Endothelial cell of umbilical vein (primary cell): ENCODE measurements at regions not wholly inside any gene's neighbourhood (a gene's known extent, or its start where the extent isn't known, plus 50 kb on each side); places are given as distances from the start of the nearest gene placed in this dataset.

ENCODE experiments used
- BruUV-seq: library from RNA; stranded (reverse); fragments of 400-500 nt; replicated peaks from 2 replicates; lab custom pipeline; 2021; lab: Mats Ljungman, UMichigan
- CTCF ChIA-PET: fragments of 300-600, 350-600 bp; sonication (Branson Sonifier 250); formaldehyde crosslinking; loops from one replicate; lab custom pipeline; 2021; ENCODE audit warnings: antibody characterized with exemption, inconsistent platforms; lab: Charles Lee
- POLR2A ChIA-PET: fragments of 300-600, 350-600 bp; sonication (Branson Sonifier 250); formaldehyde crosslinking; loops from one replicate; lab custom pipeline; 2021; ENCODE audit warnings: antibody characterized with exemption, inconsistent platforms; lab: Charles Lee
- DNase-seq: peaks from one replicate; pipeline ENCODE4 v3.0.0-alpha.2; 2011; ENCODE audit warnings: low read depth, low spot score
- FAIRE-seq: peaks from 2 replicates; lab custom pipeline; 2011; peaks lifted over from hg19 to GRCh38; lab: Jason Lieb, UNC
- H2AFZ ChIP-seq: 2 replicates; pipeline ENCODE4 v1.6.0; 2012; ENCODE audit warnings: low read depth, low read length, control low read depth, inconsistent platforms
- H3K27ac ChIP-seq: 2 replicates; pipeline ENCODE4 v1.5.1; 2011; ENCODE audit warnings: low read depth, mild to moderate bottlenecking, control low read depth, low read length, moderate library complexity; ENCODE audit not compliant: insufficient read depth
- H3K27me3 ChIP-seq, 2 experiments: 2 replicates each; pipeline versions ENCODE4 v1.6.0 to v1.6.1; 2011; ENCODE audit warnings: low read length in 2 of 2, mixed read lengths in 1 of 2; ENCODE audit not compliant: control insufficient read depth in 2 of 2, insufficient read depth in 2 of 2
- H3K36me3 ChIP-seq, 2 experiments: 2 replicates in 1 of 2; 3 replicates in 1 of 2; pipeline ENCODE4 v1.5.1; 2011; ENCODE audit warnings: low read length in 2 of 2, mild to moderate bottlenecking in 1 of 2, moderate library complexity in 1 of 2; ENCODE audit not compliant: control insufficient read depth in 2 of 2, insufficient read depth in 2 of 2; ENCODE audit errors: extremely low read depth in 1 of 2
- H3K4me1 ChIP-seq: 3 replicates; pipeline ENCODE4 v1.5.1; 2011; ENCODE audit warnings: mild to moderate bottlenecking, low read length; ENCODE audit not compliant: control insufficient read depth, insufficient read depth; ENCODE audit errors: extremely low read depth
- H3K4me2 ChIP-seq: 2 replicates; pipeline ENCODE4 v1.6.1; 2011; ENCODE audit warnings: low read length, control low read depth, mixed read lengths; ENCODE audit not compliant: insufficient read depth
- H3K4me3 ChIP-seq, 3 experiments: fragments of 200-600 bp in 1 of 3; sonication (generic), shearing (Covaris generic) in 1 of 3; replicated peaks in 1 of 3; 2 replicates each; pipeline ENCODE4 v1.5.1; 2011 to 2016; ENCODE audit warnings: control low read depth in 3 of 3, low read length in 3 of 3, mild to moderate bottlenecking in 2 of 3, inconsistent platforms in 1 of 3, low read depth in 1 of 3, moderate library complexity in 1 of 3; ENCODE audit not compliant: insufficient read depth in 1 of 3
- H3K79me2 ChIP-seq: 2 replicates; pipeline ENCODE4 v1.6.0; 2012; ENCODE audit warnings: low read length, inconsistent platforms; ENCODE audit not compliant: control insufficient read depth, insufficient read depth
- H3K9ac ChIP-seq: replicated peaks from 2 replicates; pipeline ENCODE3; 2011; ENCODE audit warnings: low read length, control low read depth; ENCODE audit not compliant: insufficient read depth; ENCODE audit errors: extremely low read depth
- H3K9me1 ChIP-seq: replicated peaks from 3 replicates; pipeline ENCODE4 v1.6.0; 2011; ENCODE audit warnings: mild to moderate bottlenecking, low read length; ENCODE audit not compliant: control insufficient read depth, insufficient read depth; ENCODE audit errors: extremely low read depth
- H3K9me3 ChIP-seq: replicated peaks from 2 replicates; pipeline ENCODE4 v1.5.1; 2012; ENCODE audit warnings: low read length, inconsistent platforms; ENCODE audit not compliant: control insufficient read depth, insufficient read depth
- H4K20me1 ChIP-seq: replicated peaks from 2 replicates; pipeline ENCODE3; 2011; ENCODE audit warnings: mild to moderate bottlenecking, low read length; ENCODE audit not compliant: control insufficient read depth, insufficient read depth; ENCODE audit errors: extremely low read depth
- CTCF ChIP-seq, 2 donors: IDR thresholded peaks; 1 replicate in 1 of 2; 2 replicates in 1 of 2; pipeline ENCODE4 v1.5.1; 2011; ENCODE audit warnings: low read length in 2 of 2, mild to moderate bottlenecking in 2 of 2, moderate library complexity in 2 of 2, control low read depth in 1 of 2, inconsistent platforms in 1 of 2, low read depth in 1 of 2; ENCODE audit not compliant: insufficient read depth in 1 of 2; ENCODE audit errors: extremely low read depth in 1 of 2
- EZH2 ChIP-seq: IDR thresholded peaks from 2 replicates; pipeline ENCODE4 v1.6.1; 2012; ENCODE audit warnings: borderline replicate concordance, low read depth, mild to moderate bottlenecking, moderate library complexity, low read length, inconsistent platforms; ENCODE audit not compliant: severe bottlenecking
- FOS ChIP-seq: IDR thresholded peaks from 2 replicates; pipeline ENCODE4 v1.6.1; 2011; ENCODE audit warnings: mild to moderate bottlenecking, low read length, moderate library complexity, borderline replicate concordance; ENCODE audit not compliant: insufficient read depth
- GATA2 ChIP-seq: IDR thresholded peaks from 2 replicates; pipeline ENCODE4 v1.7.0; 2011; ENCODE audit warnings: low read depth, mild to moderate bottlenecking, moderate library complexity, mixed read lengths, low read length; ENCODE audit not compliant: insufficient read length, insufficient read depth
- JUN ChIP-seq: IDR thresholded peaks from 2 replicates; pipeline ENCODE4 v1.6.1; 2011; ENCODE audit warnings: borderline replicate concordance, low read depth; ENCODE audit not compliant: insufficient read length, insufficient read depth
- MYC ChIP-seq: IDR thresholded peaks from one replicate; pipeline ENCODE4 v1.6.1; 2011; ENCODE audit warnings: mild to moderate bottlenecking, low read depth, low read length
- POLR2A ChIP-seq: IDR thresholded peaks from 2 replicates; pipeline ENCODE4 v1.6.1; 2012; ENCODE audit warnings: low read depth, mild to moderate bottlenecking, control low read depth, low read length
- POLR2AphosphoS5 ChIP-seq: IDR thresholded peaks from 2 replicates; pipeline ENCODE4 v1.6.1; 2012; ENCODE audit warnings: low read depth, mild to moderate bottlenecking, control low read depth, low read length, moderate library complexity; ENCODE audit not compliant: insufficient read depth
- dilution Hi-C: fragments of 300-500 bp; cut with MboI; formaldehyde crosslinking; loops from one replicate; pipeline ENCODE4 v1.15.0; 2019; ENCODE audit warnings: low sequenced_read_pairs; ENCODE audit not compliant: extremely low pct_ligation_motif_present
- intact Hi-C: fragments of 100-400 bp; cut with micrococcal nuclease; formaldehyde crosslinking; loops from one replicate; pipeline ENCODE4 v1.10.0; 2022
- TF ChIP-seq, protein P1 (sequence below): IDR thresholded peaks from 2 replicates; pipeline ENCODE4 v1.6.1; 2011; ENCODE audit not compliant: insufficient read depth, insufficient read length

- Histone ChIP-seq H3K4me1 (no peaks in the 10 kb centered on the region), H3K4me2 (no peak overlapping the region), H3K9me1 (no peaks in the 10 kb centered on the region), H3K4me3 (no peak overlapping the region), H3K9me3 (no peaks in the 10 kb centered on the region), H3K9ac (no peak overlapping the region), H2AFZ (no peak overlapping the region), H3K36me3 (no peaks in the 10 kb centered on the region), H4K20me1 (no peaks in the 10 kb centered on the region), H3K27ac (no peak overlapping the region), H3K27me3 (no peaks in the 10 kb centered on the region), H3K79me2 (no peaks in the 10 kb centered on the region)
- POLR2A ChIA-PET = no interaction called here
- intact Hi-C loops = no loop called here
- no peak for DNase-seq
- FAIRE-seq = no peak
- dilution Hi-C loops = no loop called here
- no peak for TF ChIP-seq POLR2AphosphoS5
- TF ChIP-seq FOS = no peak
- TF ChIP-seq, protein P1, sequence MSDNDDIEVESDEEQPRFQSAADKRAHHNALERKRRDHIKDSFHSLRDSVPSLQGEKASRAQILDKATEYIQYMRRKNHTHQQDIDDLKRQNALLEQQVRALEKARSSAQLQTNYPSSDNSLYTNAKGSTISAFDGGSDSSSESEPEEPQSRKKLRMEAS = no peak
- no peak for TF ChIP-seq EZH2
- no peak for TF ChIP-seq CTCF (IDR thresholded peaks at IDR 0.05; ENCODE audit: extremely low read depth in 1 of 2, insufficient read depth in 1 of 2, low read depth in 1 of 2, low read length in 2 of 2)
- TF ChIP-seq POLR2A = no peak
- TF ChIP-seq MYC = no peak
- no peak for TF ChIP-seq JUN
- TF ChIP-seq GATA2 = no peak
- BruUV-seq = no TSS peak
- CTCF ChIA-PET = no interaction called here
Observed at GRCh38 chr4:103359900-103360299, 161.8 kb upstream of the CENPE start.
